Prostate gland (tissue), 2 donors: ENCODE measurements at regions not wholly inside any gene's neighbourhood (a gene's known extent, or its start where the extent isn't known, plus 50 kb on each side); places are given as distances from the start of the nearest gene placed in this dataset.

Experiments
- CTCF ChIP-seq, 4 experiments: fragments of 200-600 bp in 2 of 4; fragments of 450-650 bp in 2 of 4; sonication (generic) in 2 of 4; IDR thresholded peaks; 1 replicate in 3 of 4; 2 replicates in 1 of 4; pipeline ENCODE4 v1.5.1; 2016 to 2019; ENCODE audit warnings: antibody characterized with exemption in 4 of 4, mild to moderate bottlenecking in 2 of 4, moderate library complexity in 2 of 4
- POLR2A ChIP-seq: fragments of 450-650 bp; IDR thresholded peaks from one replicate; pipeline ENCODE4 v1.6.1; 2016; ENCODE audit warnings: antibody characterized with exemption, mild to moderate bottlenecking
- POLR2AphosphoS5 ChIP-seq: sonication (generic); formaldehyde crosslinking; IDR thresholded peaks from one replicate; pipeline ENCODE4 v1.6.1; 2017; ENCODE audit warnings: antibody characterized with exemption

DNA sequence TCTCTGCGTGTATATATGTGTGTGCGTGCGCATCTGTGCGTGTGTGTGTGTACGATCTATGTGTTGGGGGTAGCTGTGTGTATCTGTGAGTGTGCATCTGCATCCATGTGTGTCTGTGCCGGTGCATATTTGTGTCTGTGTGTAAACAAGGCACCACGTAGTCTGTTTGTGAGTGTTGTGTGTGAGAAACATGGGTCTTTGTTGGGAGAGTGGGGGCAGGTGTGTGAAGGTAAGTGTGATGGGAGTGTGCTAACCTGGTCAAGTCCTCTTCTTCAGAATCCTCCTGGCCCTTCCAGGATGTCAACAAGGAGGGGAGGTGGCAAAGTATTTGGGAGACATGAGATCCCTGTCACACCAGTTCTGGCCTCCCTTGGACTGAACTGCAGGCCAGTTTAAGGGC lies 87.2 kb downstream of the HIF1AN start:
- TF ChIP-seq CTCF (IDR thresholded peaks at IDR 0.05) (no peak), POLR2A (no peak), POLR2AphosphoS5 (no peak)
